SK-N-MC (cell line): ENCODE measurements at regions not wholly inside any gene's neighbourhood (a gene's known extent, or its start where the extent isn't known, plus 50 kb on each side); places are given as distances from the start of the nearest gene placed in this dataset.
"Not testable (repeated sequence)": the region's sequence is repeated elsewhere in the genome, so short reads cannot be mapped to it uniquely, and the experiment has no call there.

Source experiments
- EZH2 ChIP-seq: fragments of 200-600 bp; sonication (generic); IDR thresholded peaks from one replicate; pipeline ENCODE4 v1.6.1; 2017; ENCODE audit warnings: antibody characterized with exemption
- FOXP2 ChIP-seq: optimal IDR thresholded peaks from 2 replicates; pipeline ENCODE3; 2011; ENCODE audit warnings: mild to moderate bottlenecking, moderate library complexity; ENCODE audit not compliant: insufficient read depth; ENCODE audit errors: extremely low read length, control extremely low read depth
- POLR2AphosphoS5 ChIP-seq: IDR thresholded peaks from 2 replicates; pipeline ENCODE4 v1.6.1; 2012; ENCODE audit warnings: mild to moderate bottlenecking, low read depth, low read length, borderline replicate concordance

- TF ChIP-seq EZH2, POLR2AphosphoS5, FOXP2: not testable (repeated sequence)
These were observed 133.9 kb downstream of the AREG start for GRCh38 chr4:74578865-74579264.
